ENCODE measurements at regions not wholly inside any gene's neighbourhood (a gene's known extent, or its start where the extent isn't known, plus 50 kb on each side); places are given as distances from the start of the nearest gene placed in this dataset.

- DNase-seq, result no peak
Measured at GRCh38 chr22:48808038-48808960, 1019.4 kb downstream of the BRD1 start.

DNA sequence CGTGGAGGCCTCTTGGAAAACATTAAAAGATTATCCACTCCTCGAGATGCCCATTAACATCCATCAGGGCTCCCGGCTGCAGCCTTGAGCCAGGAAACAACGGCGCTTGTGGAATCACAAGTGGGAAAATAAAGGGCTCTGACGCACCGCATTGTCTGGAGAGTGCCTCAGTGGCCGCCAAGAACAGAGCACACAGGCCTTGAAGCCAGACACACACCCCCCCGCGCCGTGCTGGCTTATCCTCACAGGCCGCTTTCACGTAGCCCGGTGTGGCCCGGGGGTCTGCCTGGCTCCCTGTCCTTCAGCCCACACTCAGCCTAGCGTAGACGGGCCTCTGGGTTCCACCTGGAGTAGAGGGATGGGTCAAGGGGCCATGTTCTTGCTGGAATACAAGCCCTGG, 1020.5 kb downstream of the BRD1 start:
- DNase-seq, result peak; percentile 70

GRCh38 chr22:48806227-48806781, 1021.4 kb downstream of the BRD1 start:
- DNase-seq, result no peak

DNA sequence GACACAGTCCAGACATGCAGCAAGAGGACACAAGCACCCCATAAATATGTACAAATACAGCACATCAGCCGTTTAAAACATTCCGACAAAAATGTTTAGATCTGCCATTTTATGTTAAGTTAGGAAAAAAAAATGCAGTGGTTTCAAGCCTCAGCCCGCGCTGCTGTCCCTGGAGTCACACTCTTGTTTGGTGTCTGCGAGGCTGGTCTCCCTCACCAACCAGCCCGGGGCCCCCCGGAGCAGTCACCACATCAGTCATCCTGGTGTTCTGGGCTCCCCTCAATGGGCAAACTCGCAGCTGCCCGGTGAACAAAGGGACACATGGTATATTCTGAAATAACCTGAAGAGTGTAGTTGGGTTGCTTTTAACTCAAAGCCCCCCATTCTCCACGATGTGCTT, 1022.2 kb downstream of the BRD1 start:
- no peak for DNase-seq

DNA sequence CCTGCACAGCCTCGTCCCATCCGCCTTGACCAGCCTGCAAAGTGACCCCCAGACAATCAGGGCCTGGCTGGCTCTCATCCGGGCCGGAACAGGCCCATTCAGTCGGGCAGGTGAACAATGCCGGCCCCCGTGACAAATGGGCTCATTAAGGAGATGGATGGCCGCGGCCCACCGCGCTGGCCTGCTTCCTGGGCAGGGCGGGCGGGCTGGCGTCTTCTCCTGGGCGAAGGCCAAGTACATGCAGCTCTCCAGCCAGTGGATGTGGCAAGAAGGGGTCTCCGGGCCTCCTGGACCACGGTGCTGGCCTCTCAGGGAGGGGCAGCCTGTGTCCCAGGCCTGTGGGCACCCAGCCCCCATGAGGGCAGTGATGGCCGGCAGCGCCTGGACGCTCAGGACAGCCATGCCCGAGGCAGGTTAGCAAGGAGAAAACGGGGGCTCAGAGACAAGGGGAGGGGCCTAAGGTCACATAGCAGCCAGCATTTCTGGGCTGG, 1022.8 kb downstream of the BRD1 start:
- no peak for DNase-seq

GRCh38 chr22:48803948-48804810, 1023.5 kb downstream of the BRD1 start:
- no peak for DNase-seq

GRCh38 chr22:48803171-48803947, 1024.3 kb downstream of the BRD1 start:
- no peak for DNase-seq

- DNase-seq, result no peak
Measured at GRCh38 chr22:48802576-48802975, 1025.1 kb downstream of the BRD1 start.

- DNase-seq, result no peak
Measured at GRCh38 chr22:48800886-48801607, 1026.6 kb downstream of the BRD1 start.

DNA sequence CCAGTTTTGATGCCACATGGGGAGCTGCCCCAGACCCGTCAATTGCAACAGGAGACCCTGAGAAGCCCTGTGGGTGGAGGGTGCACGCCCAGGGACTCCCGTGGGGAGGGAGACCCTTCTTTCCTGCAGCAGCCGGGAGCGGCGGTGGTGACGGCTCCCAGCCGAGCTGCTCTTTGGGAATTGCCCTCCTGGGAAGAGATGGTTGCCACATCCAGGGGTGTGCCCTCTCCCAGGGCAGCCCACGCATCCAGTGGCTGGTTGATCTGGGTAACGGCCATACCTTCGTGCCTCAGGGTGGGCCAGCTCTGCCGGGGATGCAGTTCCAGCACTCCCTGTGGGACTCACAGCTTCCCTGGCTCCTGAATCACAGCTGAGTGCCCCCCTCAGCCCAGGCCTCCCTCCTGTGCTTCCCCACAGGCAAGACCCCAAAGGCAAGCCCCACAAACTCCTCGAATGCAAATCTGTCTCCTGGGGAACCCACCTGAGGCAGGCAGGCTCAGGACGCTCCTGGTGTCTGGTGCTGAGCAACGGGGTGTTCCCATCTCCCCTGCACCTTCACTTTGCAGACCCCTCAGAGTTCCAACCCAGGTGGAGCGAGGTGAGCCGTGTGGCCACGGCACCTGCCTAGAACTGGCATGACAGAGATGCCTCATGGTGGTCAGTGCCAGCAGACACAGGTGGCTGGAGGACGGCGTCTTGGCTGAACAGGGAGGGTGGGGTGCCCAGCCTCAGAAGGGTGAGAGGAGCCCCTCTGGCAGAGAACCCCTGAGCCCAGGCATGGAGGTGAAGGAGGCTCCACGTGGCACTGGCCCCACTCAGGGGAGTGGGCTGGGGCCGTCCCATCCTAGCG, 1027.4 kb downstream of the BRD1 start:
- DNase-seq, result no peak

GRCh38 chr22:48799227-48799970, 1028.3 kb downstream of the BRD1 start:
- no peak for DNase-seq

DNA sequence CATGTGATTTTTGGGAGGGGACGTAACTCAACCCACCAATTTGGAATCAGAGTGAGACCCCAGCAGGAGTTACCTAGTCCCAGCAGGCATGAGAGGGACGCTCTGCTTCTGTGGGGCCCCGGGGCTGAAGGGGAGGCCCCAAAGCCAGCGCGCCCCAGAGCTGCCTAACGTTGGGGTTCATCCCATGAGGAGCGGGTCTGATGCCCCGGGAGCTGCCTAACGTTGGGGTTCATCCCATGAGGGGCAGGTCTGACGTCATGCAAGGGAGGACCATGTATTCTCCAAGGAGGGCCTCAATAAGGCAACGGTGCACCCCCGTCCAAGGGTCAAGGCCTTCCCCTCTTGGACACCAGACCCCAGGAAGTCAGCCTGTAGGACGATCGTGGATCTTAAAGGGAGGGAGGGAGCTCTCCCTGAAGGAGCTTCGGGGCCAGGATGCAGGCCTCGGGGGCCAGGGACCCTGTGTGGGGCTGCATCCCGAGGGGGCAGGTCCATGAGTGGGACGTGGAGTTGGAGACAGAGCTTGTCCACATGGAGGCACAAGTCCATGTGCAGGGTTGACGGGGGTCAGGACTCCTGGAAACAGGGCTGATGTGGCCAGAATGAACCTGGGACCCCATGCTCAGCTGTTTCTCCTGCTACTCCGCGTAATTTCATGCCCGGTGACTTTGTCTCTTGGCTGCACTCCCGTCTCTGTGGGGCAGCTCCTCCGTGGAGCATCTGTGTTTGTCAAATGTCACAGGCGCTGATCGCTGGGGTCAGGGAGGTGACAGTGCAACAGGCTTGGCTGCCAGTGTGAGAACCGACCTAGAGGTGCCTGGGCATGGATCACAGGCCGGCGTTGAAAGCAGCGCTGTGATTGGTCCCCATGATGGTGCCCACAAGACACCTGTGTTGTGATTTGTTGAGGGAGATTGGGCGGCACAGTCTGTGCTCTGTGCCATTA, 1029.1 kb downstream of the BRD1 start:
- DNase-seq, result no peak

DNA sequence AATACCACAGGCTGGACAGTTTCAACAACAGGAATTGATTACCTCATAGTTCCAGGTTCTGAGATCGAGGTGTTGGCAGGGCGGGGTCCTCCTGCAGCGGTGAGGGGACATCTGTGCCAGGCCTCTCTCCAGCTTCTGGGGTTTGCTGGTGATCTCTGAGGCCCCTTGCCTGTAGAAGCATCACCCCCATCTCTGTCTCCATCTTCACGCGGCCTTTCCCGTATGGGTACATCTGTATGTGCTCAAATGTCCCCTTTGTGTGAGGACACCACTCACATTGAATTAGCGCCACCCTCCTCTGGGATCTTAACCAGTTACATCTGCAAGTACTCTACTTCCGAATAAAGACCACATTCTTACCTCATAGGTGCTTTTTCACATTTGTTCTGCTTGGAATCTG, 1029.9 kb downstream of the BRD1 start:
- DNase-seq, result no peak

DNA sequence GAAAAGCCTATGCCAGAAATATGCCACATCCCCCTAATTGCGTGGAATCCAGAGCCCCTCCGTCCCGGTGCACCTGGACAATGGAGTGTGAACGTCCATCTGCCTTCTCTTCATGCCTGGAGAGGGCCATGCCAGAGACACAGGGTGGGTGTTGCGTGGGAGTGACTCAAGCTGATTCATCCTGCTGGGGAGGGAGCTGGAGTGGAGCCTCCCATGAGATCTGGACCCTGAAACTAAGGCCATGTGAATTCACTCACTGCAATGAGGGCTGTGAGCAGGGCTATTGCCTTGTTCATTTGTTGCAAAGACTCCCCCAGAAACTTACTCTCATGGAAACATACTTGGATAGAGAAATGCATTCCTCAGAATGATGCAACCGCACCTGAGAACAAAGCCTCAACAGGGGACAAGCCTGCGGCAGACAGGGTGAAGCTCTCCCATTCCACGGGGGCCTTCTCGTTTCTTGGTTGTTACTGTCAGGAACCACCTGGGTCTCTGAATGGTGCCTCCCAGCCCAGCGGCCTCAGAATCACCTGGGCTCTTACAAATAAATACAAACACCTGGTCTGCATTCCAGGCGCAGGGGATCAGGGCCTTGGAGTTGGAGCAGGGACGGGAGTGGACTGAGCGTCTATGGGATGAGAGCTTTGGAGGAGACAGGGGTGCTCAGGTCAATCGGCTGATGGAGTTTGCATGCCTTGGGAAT, 1031.2 kb downstream of the BRD1 start:
- DNase-seq, result no peak

DNA sequence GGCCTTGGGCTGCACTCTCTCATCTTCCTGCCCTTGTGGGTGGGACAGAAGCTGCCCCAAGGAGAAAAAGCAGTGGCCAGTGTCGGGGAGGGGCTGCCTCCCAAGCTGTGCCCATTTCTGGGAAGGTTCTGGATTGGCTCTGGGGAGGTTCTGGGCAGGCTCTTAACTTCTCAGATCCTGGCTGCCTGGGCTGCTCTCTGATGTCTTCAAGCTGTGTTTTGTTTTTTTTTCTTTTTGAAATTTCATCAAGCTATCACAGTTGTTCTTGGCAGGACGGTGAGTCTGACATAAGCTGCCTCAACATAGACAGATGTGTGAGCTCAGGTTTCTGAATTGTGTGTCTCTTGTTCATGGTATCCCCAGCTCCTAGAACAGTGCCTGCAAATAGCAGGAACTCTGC, 1032.0 kb downstream of the BRD1 start:
- DNase-seq, result no peak

DNA sequence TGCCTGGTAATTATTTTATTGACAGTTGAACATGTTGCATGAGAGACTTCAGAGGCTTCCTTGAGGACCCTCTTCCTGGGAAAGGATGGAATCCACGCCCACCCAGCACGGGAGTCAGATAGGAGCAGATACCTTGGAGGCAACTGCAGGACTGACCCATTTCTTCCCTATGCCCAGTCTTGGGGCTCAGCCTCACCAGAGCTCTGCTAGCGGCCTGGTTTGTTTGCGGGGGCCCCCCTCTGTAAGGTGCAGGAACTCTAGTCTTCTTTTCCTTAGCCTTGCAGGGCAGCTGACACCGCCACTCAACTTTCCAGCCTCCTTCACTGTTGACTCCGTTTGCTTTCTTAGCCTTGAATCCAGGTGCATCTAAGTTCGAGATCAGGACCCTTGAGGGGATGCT, 1032.8 kb downstream of the BRD1 start:
- no peak for DNase-seq

DNA sequence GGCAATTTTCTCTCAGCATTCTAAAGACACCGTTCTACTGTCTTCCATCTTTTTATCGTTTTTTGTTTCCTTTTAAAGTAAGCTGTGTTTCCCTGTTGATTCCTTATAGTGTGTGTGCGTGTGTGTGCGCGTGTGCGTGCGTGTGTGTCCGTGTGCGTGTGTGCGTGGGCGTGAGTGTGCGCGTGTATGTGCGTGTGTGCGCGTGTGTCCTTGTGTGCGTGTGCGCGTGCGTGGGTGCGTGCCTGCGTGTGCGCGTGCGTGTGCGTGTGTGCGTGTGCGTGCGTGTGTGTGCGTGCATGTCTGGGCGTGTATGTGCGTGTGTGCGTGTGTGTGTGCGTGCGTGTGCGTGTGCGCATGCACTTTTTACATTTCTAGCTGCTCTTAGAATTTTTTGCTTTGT, 1033.7 kb downstream of the BRD1 start:
- no peak for DNase-seq

DNA sequence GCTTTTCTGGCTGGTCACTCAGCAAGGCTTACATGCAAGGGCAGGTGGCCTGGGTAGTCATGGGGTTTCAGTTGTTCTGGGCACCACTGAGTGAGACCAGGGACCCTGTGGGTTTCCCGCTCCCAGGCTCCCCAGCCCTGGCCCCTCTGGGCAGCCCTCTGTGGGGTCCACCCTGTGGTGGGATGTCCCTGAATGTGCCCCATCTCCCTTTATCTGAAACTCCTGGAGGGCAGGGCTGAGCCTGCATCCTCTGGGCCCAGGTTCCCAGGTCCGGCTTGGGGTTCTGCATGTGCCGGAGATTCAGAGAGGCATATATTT, 1041.0 kb downstream of the BRD1 start:
- no peak for DNase-seq
